ENCODE measurements at regions not wholly inside any gene's neighbourhood (a gene's known extent, or its start where the extent isn't known, plus 50 kb on each side); places are given as distances from the start of the nearest gene placed in this dataset.

GRCh38 chr13:63090524-63090923, 1674.9 kb upstream of the PCDH20 start:
- TF ChIP-seq CTCF (IDR thresholded peaks at IDR 0.05) (no peak), POLR2AphosphoS5 (IDR thresholded peaks at IDR 0.05) (no peak)

Data from esophagus muscularis mucosa (tissue), 3 donors.